Right ventricle myocardium inferior (tissue), 1 donor: ENCODE measurements at regions not wholly inside any gene's neighbourhood (a gene's known extent, or its start where the extent isn't known, plus 50 kb on each side); places are given as distances from the start of the nearest gene placed in this dataset.
A peak's percentile ranks its signal among the peaks of the same experiment; 100 is the strongest.
"Not testable (repeated sequence)": the region's sequence is repeated elsewhere in the genome, so short reads cannot be mapped to it uniquely, and the experiment has no call there.

Source experiments
- ATAC-seq: fragments of 200-7000 bp; cut with Tn5 transposase; one replicate; pipeline ENCODE4 v1.9.1; 2020; ENCODE audit warnings: mild to moderate bottlenecking, moderate library complexity
- DNase-seq: peaks from one replicate; pipeline ENCODE4 v3.0.0; 2021; ENCODE audit errors: missing footprints
- intact Hi-C: fragments of 100-400 bp; cut with DNase I; formaldehyde crosslinking; loops from one replicate; pipeline ENCODE4 v1.11.0; 2022
- donor health status: DM: no; HTN: yes; CAD: no; lungs with severe emphysema.

GRCh38 chr16:21422824-21423223, 144.7 kb upstream of the CRYM start:
- intact Hi-C loops, ATAC-seq: not testable (repeated sequence)
- DNase-seq, result peak; percentile 4

GRCh38 chr16:21404699-21405098, 126.6 kb upstream of the CRYM start:
- ATAC-seq, intact Hi-C loops, DNase-seq: not testable (repeated sequence)

DNA sequence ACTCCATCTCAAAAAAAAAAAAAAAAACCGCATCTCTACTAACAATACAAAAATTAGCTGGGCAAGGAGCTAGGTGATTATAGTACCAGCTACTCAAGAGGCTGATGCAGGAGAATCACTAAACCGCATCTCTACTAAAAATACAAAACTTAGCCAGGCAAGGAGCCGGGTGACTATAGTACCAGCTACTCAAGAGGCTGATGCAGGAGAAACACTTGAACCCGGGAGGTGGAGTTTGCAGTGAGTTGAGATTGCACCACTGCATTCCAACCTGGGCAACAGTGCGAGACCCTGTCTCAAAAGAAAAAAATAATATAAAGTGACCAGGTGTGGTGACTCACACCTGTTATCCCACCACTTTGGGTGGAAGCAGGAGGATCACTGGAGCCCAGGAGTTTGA, 119.8 kb upstream of the CRYM start:
- DNase-seq, ATAC-seq, intact Hi-C loops: not testable (repeated sequence)

DNA sequence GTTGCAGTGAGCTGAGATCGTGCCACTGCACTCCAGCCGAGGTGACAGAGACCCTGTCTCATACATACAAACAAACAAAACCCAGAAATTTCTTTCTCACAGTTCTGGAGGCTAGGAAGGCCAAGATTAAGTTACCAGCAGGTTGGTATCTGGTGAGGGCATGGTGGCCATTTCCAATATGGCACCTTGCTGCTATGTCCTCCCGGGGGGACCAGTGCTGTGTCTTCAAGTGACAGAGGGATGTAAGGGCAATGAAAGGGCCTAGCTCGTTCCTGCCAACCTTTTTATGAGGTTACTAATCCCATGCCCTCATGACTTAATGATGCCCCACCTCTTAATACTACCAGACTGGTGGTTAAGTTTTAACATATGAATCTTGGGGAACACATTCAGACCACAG, 118.5 kb upstream of the CRYM start:
- DNase-seq, intact Hi-C loops, ATAC-seq: not testable (repeated sequence)

DNA sequence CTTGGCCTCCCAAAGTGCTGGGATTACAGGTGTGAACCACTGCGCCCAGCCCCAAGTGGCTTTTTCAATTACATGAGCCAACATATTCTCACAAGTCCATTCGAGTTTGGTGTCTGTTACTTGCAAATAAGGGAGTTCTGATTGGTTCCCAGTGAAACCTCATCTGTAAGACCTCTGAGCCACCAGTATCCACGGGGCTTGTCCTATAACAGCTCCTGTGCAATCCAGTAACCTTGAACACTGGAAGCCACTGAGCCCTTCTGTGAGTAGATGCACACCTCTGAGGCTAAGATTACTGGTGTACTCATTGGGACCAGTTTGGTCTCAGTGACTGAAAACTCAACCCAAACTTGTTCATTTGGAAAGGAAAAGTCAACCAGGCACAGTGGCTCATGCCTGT, 112.5 kb upstream of the CRYM start:
- intact Hi-C loops, ATAC-seq, DNase-seq: not testable (repeated sequence)

- DNase-seq, intact Hi-C loops, ATAC-seq: not testable (repeated sequence)
These were observed 111.8 kb upstream of the CRYM start for GRCh38 chr16:21389860-21390259.

- intact Hi-C loops, ATAC-seq, DNase-seq: not testable (repeated sequence)
These were observed 109.7 kb upstream of the CRYM start for GRCh38 chr16:21387757-21388156.

- ATAC-seq, intact Hi-C loops, DNase-seq: not testable (repeated sequence)
These were observed 108.3 kb upstream of the CRYM start for GRCh38 chr16:21386201-21386915.

DNA sequence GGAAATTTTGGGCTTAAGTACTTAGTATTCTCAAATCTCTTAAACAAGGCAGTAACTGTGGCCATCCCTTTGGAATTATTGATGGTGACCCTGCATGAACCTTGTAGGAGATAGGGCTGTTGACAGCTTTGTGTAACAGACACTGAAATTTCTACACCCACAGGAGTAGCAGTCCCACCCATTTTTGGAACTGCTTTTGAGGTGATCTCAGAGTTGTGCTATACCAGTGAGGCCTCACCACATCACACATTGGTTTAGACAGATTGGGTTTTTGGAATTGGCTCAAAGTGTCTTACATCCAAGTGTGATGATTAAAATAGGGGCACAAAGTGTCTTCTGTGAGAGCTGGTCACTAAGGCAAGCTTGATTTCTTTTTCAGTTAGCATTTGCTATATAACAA, 105.6 kb upstream of the CRYM start:
- intact Hi-C loops, DNase-seq: not testable (repeated sequence)
- ATAC-seq, result peak; percentile 77

GRCh38 chr16:21379645-21380044, 101.6 kb upstream of the CRYM start:
- ATAC-seq, intact Hi-C loops, DNase-seq: not testable (repeated sequence)

GRCh38 chr16:21376196-21376899, 98.3 kb upstream of the CRYM start:
- intact Hi-C loops, ATAC-seq, DNase-seq: not testable (repeated sequence)

DNA sequence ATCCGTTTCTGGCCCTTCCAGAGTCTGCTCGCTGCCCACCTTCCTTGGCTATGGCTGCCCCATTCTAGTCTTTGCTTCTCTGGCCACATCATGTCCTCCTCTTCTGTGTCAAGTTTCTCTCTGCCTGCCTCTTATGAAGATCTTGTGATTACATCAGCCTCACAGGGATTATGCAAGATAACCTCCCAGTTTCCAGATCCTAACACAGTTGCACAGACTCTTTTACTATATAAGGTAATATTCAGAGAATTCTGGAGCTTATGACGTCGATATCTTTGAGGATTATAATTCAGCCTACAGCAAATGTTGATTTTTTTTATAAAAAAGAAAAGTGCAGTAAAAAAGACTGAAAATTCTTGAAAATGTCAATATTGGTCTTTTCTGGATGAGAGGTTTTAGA, 97.2 kb upstream of the CRYM start:
- ATAC-seq, result peak; percentile 59
- DNase-seq, result not testable (repeated sequence)

DNA sequence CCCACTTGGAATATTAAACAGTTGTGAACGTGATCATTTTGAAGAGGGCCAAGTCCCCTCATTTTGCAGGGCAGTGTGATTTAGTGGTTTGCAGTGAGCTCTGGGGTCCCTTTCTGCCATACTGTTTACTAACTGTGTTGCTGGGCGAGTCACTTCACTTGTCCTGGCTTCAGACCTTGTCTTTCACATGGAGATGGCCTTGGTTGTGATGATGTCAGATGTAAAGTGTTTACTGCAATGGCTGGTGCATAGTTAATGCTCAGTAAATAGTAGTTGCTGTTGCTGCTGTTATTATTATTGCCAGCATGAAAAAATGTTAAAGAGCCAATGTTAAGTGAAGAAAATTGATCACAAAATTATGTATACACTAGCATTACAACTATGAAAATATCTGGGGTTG, 95.4 kb upstream of the CRYM start:
- ATAC-seq, intact Hi-C loops, DNase-seq: not testable (repeated sequence)

More for the DNA sequence above, 97.2 kb upstream of the CRYM start:
- intact Hi-C loops, result not testable (repeated sequence)

DNA sequence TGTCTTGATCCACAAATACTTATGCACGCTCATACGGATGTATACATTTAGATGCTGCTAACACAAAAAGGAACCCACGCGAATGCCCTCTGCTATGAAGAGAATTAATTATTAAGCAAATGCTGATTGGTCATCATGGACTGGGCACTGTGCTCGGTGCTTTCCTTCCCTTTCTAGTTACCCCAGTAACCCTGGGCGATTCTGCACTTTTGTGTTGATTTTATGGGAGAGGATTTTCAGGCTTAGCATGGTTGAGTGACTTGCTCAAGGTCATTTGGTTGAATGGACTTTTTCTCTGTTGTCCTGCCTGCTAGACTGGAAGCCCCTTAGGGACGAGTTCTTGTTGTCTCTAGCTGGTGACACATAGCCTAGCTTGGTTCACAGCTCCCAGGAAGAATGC, 94.8 kb upstream of the CRYM start:
- ATAC-seq, DNase-seq, intact Hi-C loops: not testable (repeated sequence)

- ATAC-seq, intact Hi-C loops, DNase-seq: not testable (repeated sequence)
These were observed 94.2 kb upstream of the CRYM start for GRCh38 chr16:21372162-21372835.

- ATAC-seq, intact Hi-C loops: not testable (repeated sequence)
- DNase-seq, result peak; percentile 54
These were observed 92.7 kb upstream of the CRYM start for GRCh38 chr16:21370791-21371190.

DNA sequence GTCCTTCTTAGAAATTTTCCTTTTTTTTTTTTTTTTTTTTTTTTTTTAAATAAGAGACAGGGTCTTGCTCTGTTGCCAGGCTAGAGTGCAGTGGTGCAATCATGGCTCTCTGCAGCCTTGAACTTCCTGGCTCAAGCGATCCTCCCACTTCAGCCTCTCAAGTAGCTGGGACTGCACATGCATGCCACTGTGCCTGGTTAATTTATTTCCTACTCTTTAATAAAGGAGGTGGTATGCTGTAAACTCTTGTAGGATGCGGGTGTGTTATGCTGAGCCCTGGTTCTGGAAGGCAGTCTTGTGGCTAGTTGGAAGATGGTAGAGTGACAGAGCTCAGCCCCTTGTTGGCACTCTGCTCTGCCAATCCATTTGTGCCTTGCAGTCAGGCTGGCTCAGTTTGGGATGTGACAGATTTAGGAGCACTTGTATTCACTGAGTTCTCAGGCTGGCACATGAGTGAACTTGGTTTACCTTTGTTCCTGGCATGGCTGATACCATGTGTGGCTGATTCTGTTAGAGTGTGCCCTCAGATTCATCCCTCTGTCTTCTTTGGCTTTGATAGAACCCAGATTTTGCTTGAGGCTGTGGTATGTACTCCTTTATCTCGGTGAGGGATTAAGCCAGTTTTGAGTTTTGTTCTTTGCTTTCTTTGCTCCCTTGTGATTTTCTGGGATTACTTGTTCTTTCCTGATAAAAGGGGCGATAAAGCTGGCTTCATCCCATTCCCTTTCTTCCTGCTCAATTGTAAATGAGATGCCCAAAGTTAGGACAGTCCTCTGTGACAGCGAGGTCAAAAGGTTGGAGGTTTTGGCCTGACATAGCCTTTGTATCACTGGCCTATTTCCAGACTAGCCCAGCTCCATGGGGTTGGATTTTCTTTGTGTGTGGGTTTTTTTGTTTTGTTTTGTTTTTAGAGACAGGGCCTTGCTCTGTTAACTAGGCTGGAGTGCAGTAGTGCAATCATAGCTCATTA, 91.2 kb upstream of the CRYM start:
- DNase-seq, intact Hi-C loops: not testable (repeated sequence)
- ATAC-seq, result peak; percentile 85
